HK-2 (cell line): ENCODE measurements at regions not wholly inside any gene's neighbourhood (a gene's known extent, or its start where the extent isn't known, plus 50 kb on each side); places are given as distances from the start of the nearest gene placed in this dataset.

Experiments
- DNase-seq: peaks from one replicate; pipeline ENCODE4 v3.0.0-alpha.2; 2018; ENCODE audit not compliant: unreplicated experiment

GRCh38 chr13:82698383-82698782, 1183.9 kb downstream of the SLITRK1 start:
- no peak for DNase-seq

GRCh38 chr13:82693607-82694006, 1188.7 kb downstream of the SLITRK1 start:
- DNase-seq = no peak

GRCh38 chr13:82688400-82688994, 1193.8 kb downstream of the SLITRK1 start:
- DNase-seq = no peak

GRCh38 chr13:82687884-82688283, 1194.4 kb downstream of the SLITRK1 start:
- DNase-seq = no peak

- no peak for DNase-seq
Observed at GRCh38 chr13:82681535-82681934, 1200.7 kb downstream of the SLITRK1 start.

GRCh38 chr13:82678052-82678451, 1204.2 kb downstream of the SLITRK1 start:
- no peak for DNase-seq

- DNase-seq = no peak
Observed at GRCh38 chr13:82675024-82675423, 1207.2 kb downstream of the SLITRK1 start.

GRCh38 chr13:82674546-82674945, 1207.7 kb downstream of the SLITRK1 start:
- no peak for DNase-seq

GRCh38 chr13:82672248-82672647, 1210.0 kb downstream of the SLITRK1 start:
- no peak for DNase-seq

- no peak for DNase-seq
Observed at GRCh38 chr13:82664183-82664582, 1218.1 kb downstream of the SLITRK1 start.

GRCh38 chr13:82661126-82661525, 1221.1 kb downstream of the SLITRK1 start:
- DNase-seq = no peak

- no peak for DNase-seq
Observed at GRCh38 chr13:82658811-82659210, 1223.5 kb downstream of the SLITRK1 start.

- no peak for DNase-seq
Observed at GRCh38 chr13:82657471-82657870, 1224.8 kb downstream of the SLITRK1 start.

- DNase-seq = no peak
Observed at GRCh38 chr13:82654861-82655855, 1227.1 kb downstream of the SLITRK1 start.

- DNase-seq = no peak
Observed at GRCh38 chr13:82654143-82654542, 1228.1 kb downstream of the SLITRK1 start.

- no peak for DNase-seq
Observed at GRCh38 chr13:82647540-82647939, 1234.7 kb downstream of the SLITRK1 start.

- DNase-seq = no peak
Observed at GRCh38 chr13:82636119-82636518, 1246.2 kb downstream of the SLITRK1 start.

GRCh38 chr13:82634946-82635345, 1247.3 kb downstream of the SLITRK1 start:
- no peak for DNase-seq

- DNase-seq = no peak
Observed at GRCh38 chr13:82627183-82627582, 1255.1 kb downstream of the SLITRK1 start.

- DNase-seq = no peak
Observed at GRCh38 chr13:82625717-82626116, 1256.6 kb downstream of the SLITRK1 start.

- no peak for DNase-seq
Observed at GRCh38 chr13:82615043-82615442, 1267.2 kb downstream of the SLITRK1 start.

GRCh38 chr13:82614086-82614485, 1268.2 kb downstream of the SLITRK1 start:
- no peak for DNase-seq

GRCh38 chr13:82606008-82606407, 1276.3 kb downstream of the SLITRK1 start:
- no peak for DNase-seq
